ENCODE measurements at regions not wholly inside any gene's neighbourhood (a gene's known extent, or its start where the extent isn't known, plus 50 kb on each side); places are given as distances from the start of the nearest gene placed in this dataset.
"Not testable (repeated sequence)": the region's sequence is repeated elsewhere in the genome, so short reads cannot be mapped to it uniquely, and the experiment has no call there.

- DNase-seq = no peak
These were observed 202.7 kb upstream of the FRMD6 start for GRCh38 chr14:51448831-51449670.

GRCh38 chr14:51449681-51450080, 202.0 kb upstream of the FRMD6 start:
- no peak for DNase-seq

GRCh38 chr14:51451561-51451960, 200.1 kb upstream of the FRMD6 start:
- no peak for DNase-seq

- no peak for DNase-seq
These were observed 197.8 kb upstream of the FRMD6 start for GRCh38 chr14:51453869-51454268.

GRCh38 chr14:51454351-51454750, 197.4 kb upstream of the FRMD6 start:
- DNase-seq = no peak

GRCh38 chr14:51455041-51455835, 196.5 kb upstream of the FRMD6 start:
- DNase-seq = no peak

GRCh38 chr14:51457843-51458562, 193.7 kb upstream of the FRMD6 start:
- no peak for DNase-seq

- DNase-seq = no peak
These were observed 193.2 kb upstream of the FRMD6 start for GRCh38 chr14:51458563-51458955.

GRCh38 chr14:51460011-51460410, 191.7 kb upstream of the FRMD6 start:
- no peak for DNase-seq

- DNase-seq = no peak
These were observed 189.5 kb upstream of the FRMD6 start for GRCh38 chr14:51462182-51462581.

- no peak for DNase-seq
These were observed 189.0 kb upstream of the FRMD6 start for GRCh38 chr14:51462706-51463105.

- DNase-seq = no peak
These were observed 188.2 kb upstream of the FRMD6 start for GRCh38 chr14:51463461-51463860.

GRCh38 chr14:51464411-51464810, 187.3 kb upstream of the FRMD6 start:
- no peak for DNase-seq

GRCh38 chr14:51465486-51465885, 186.2 kb upstream of the FRMD6 start:
- no peak for DNase-seq

GRCh38 chr14:51467392-51467791, 184.3 kb upstream of the FRMD6 start:
- DNase-seq = not testable (repeated sequence)

- no peak for DNase-seq
These were observed 183.2 kb upstream of the FRMD6 start for GRCh38 chr14:51468523-51468922.

- no peak for DNase-seq
These were observed 178.8 kb upstream of the FRMD6 start for GRCh38 chr14:51472881-51473280.

- no peak for DNase-seq
These were observed 178.4 kb upstream of the FRMD6 start for GRCh38 chr14:51473351-51473750.

GRCh38 chr14:51473808-51474565, 177.7 kb upstream of the FRMD6 start:
- no peak for DNase-seq

GRCh38 chr14:51474854-51475253, 176.9 kb upstream of the FRMD6 start:
- no peak for DNase-seq

GRCh38 chr14:51478175-51478621, 173.5 kb upstream of the FRMD6 start:
- DNase-seq = no peak

GRCh38 chr14:51479584-51480325, 172.0 kb upstream of the FRMD6 start:
- DNase-seq = no peak
